ENCODE measurements at regions not wholly inside any gene's neighbourhood (a gene's known extent, or its start where the extent isn't known, plus 50 kb on each side); places are given as distances from the start of the nearest gene placed in this dataset.
"Not testable (repeated sequence)": the region's sequence is repeated elsewhere in the genome, so short reads cannot be mapped to it uniquely, and the experiment has no call there.

DNA sequence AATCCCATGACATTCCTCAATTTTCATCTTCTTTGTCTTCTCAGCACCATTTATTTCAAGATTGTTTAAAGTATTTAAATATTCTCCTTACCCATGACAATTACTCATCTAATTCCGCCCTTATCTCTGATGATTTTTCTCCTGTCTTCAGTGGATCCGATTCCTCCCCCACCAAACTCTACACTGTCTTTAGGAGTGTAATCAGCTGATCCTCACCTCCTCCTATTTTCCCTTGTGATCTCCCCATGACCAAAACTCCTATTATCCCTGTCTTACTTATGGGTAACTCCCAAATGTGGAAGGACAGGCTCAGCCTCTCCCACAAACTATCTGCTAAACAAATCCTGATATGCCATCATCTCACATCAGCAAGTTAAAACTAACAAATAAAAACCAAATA, 335.3 kb upstream of the RUNX1 start:
- DNase-seq = no peak

DNA sequence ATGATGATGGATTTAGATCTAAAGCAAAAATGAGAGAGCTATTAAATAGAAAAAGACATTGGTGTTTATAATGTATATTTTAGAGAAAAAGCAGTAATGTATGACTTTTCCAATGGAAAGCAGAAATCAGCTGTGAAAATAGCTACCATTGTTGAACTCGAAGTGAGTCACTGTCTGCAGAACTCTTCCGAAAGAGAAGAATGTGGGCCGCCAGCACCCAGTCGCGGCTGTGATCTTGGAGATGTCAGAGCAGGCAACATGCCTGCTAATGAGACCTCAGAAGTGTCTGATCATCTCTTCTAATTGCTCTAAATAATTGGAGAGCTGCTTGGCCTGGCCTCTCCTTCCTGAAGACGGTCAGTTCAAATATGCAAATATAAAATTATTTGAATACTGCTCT, 333.6 kb upstream of the RUNX1 start:
- no peak for DNase-seq

DNA sequence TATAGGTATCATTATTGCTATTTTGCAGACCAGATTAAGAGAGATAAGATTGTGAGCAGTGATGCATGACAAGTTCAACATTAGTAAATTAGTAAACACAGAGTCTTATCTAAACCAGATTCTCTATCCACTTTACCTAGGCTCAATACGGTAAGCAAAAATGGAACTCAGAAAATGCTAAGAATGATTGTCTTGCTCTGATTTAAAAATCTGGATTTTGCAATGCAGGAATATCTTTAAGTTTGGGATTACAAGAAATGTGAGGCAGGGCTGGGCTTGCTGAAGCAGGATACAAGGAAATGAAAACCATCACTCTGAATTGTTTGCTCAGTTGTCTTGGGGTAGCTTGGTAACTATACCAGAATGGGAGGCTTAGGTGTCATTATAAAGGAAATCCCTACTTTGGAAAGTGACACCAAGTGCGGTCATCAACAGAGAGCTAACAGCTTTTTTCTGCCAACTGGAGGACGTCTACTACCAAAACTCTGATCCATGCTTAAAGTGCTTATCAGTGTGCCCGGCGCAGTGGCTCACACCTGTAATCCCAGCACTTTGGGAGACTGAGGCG, 332.7 kb upstream of the RUNX1 start:
- DNase-seq = no peak

DNA sequence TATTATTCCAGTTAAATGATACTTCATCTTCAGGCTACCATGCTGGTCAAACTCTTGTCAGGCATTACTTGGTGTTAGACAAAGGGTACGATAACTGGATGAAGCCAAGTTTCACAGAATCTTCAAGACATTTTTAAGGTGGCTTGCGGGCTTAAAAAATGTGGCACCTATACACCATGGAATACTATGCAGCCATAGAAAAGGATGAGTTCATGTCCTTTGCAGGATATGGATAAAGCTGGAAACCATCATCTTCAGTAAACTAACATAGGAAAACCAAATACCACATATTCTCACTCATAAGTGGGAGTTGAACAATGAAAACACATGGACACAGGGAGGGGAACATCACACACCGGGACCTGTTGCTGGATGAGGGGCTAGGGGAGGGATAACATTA, 331.2 kb upstream of the RUNX1 start:
- DNase-seq = not testable (repeated sequence)

DNA sequence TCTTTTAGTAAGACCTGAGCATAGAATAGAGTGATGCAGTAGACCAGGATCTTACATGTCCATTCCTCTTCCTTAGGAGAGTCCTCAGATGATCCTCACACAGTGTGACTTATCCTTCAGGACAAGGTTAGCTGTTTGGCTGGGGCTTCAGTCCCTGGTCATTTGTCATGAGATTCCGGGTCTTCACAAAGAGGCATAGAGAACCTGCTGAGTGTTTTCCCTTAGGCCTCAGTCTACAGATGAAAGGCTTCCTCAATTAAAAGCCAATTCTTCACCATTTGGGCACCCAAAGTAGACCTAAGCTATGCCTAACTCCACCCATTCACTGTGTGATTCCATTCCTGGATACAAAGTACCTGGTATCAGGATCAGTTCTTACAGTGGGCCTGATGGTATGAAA, 329.8 kb upstream of the RUNX1 start:
- DNase-seq = no peak

DNA sequence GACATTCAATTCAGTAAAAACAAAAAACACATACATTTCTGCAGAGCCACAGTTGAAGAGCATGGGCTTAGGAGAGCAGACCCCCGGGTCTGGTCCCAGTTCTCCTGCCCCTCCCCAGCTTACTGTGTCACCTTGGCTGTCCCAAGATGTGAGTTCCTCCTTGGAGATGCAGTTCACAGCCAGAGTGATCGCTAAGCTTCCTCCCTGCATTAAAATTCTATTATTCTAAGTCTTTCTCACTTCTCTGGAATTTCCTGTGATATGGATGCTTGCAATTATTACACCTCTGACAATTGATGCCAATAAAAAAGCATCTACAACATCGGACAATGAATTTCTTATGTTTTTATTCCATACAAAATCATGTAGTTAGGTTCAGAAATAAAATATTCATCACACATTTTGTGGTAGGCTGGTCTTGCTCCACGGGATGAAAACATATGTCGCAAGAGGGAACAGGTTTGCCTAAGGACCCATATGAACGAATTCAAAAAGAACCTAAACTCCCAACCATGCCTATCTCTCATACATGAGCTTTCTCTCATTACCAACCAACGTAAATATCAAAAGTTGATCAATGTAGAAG, 328.5 kb upstream of the RUNX1 start:
- DNase-seq = no peak

DNA sequence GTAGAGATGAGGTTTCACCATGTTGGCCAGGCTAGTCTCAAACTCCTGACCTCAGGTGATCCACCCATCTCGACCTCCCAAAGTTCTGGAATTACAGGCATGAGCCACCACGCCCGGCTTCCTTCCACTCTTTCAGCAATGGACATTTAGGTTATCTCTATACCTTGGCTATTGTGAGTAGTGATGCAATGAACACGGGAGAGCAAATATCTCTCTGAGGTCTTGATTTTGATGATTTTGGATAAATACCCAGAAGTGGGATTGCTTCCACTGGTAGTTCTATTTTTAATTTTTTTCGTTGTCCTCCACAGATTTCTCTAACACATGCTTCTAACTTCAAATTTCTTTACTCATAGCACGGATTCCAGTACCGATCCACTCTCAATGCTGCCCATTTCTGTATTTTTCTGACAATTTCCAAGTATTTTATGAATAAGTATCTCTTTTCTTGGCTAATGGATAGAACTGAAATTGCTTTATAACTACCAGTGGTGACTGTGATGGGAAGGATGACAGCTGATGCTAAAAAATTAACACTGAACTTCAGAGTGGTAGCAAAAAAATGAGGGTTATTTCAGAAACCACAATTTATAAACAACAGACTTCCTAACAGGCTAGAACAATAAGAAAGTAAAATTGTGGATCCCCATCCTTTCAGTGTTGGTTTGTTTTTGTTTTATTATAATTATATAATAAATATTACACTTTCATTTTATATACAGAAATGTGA, 327.5 kb upstream of the RUNX1 start:
- no peak for DNase-seq

DNA sequence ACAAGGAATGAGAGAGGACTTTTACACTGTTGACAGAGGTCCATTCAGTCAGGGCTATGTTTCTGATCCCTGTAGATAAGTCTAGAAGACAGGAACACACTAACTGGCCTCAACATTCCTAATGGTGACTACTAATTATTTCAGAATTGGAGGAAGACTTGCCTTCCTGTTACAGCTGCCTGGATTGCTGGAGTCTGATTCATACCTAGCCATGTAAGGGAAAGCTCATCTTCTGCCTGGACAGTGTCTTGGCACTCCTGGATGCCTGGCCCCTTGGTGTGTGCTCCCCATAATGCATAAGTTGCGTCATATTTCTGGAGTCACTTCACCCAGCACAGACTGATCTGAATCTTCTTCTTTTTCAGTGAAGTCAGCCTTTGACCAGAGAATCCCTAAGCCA, 326.0 kb upstream of the RUNX1 start:
- DNase-seq = no peak

DNA sequence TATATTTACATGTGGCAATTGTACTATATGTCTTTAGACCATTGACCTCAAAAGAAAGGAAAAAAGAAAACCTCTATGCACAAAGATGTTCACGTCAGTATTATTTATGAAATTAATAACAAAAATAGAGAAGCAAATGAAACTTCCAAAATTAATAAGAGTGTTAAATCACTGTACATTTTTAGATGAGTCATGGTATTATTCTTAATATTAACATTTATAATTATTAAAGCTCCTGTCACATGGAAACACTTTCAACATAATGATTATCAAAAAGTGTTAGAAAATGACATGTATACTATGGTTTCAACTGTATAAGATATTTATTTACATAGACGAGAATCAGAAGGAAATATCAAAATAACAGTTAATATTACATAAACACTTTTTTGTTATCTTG, 324.9 kb upstream of the RUNX1 start:
- no peak for DNase-seq

DNA sequence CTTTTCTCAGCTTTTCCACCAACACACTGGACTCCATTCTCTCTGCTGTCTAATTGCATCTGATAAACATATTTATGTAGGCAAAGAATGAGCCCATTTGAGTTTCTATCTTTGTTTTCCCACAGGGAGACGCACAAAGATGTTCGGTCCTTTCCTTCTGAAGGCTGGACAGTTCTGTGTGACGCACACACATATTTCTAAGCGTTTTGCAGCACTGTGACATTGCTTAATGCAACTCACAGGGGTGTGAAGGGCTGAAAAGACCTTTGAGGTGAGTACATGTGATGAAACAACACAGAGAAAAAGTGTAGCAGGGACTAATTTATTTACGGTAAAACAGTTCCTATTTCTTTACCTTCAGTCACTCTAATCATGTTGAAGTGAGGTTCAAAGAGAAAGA, 323.1 kb upstream of the RUNX1 start:
- DNase-seq = no peak

DNA sequence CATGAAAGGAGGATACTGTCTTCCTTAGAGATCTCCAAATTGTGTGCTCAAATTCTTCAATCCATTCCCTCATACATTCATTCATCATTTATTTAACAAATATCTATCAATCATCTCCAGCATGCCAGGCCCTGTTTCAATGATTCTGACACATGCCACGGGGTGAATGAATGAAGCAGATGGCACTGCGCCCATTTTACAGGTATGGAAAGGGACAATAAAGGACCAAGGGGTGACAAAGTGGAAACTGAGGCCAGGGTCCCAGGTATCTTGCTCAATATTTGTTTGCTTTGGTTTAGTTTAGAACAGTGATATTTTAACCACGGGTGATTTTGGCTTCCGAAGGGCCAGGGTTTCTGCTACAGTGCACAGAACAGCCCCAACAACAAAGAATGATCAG, 321.6 kb upstream of the RUNX1 start:
- no peak for DNase-seq

DNA sequence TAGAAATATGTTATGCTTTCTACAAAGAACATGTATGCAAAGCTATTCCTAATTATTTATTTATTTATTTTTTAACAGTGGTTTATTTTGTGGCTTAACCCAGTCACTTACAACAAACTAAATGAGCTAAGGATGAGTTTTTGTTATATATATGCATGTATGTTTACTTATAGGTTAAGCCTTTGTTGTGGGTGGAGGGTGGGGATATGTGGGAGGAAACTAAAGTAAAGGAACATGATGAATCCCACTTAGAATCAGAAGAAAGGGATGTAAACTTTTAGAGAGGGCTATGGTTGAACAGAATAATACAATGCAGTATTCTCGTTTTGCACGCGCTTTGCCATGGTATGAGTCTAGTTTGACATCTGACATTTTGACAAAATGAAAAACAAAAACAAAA, 321.0 kb upstream of the RUNX1 start:
- DNase-seq = no peak

DNA sequence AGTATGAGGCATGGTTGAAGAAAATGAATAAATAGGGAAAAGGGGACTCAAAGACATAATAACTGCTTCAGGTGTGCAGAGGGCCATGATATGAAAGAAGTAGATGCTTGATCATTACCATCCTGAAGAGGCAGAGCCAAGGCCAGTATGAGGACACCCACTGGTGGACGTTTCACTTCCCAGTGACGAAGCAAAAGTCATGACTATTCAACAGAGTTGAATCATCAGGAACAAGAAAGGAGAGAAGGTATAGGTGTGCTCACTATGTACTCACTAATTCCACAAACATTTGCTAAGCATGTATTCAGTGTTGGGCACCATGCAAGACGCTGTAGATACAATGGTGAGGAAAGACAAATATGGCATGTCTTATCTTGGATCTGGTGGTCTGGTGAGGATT, 319.2 kb upstream of the RUNX1 start:
- no peak for DNase-seq

DNA sequence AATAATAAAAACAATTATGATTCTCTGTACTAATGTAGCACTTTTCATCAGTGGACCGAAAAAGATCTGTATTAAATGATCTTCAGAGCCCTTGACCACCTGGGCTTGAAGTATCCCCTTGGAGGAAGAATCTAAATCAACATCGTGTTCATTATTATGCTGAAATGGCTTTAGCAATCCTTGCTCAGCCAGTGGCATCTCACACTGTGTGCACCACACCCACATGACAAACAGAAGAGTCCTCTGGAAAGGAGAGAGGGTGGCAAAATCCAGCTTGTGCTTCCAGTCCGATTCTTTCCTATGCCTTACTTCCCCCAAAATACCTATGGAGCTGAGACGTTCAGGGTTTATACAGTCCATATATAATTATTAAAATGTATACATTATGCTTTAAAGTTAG, 318.5 kb upstream of the RUNX1 start:
- DNase-seq = no peak

DNA sequence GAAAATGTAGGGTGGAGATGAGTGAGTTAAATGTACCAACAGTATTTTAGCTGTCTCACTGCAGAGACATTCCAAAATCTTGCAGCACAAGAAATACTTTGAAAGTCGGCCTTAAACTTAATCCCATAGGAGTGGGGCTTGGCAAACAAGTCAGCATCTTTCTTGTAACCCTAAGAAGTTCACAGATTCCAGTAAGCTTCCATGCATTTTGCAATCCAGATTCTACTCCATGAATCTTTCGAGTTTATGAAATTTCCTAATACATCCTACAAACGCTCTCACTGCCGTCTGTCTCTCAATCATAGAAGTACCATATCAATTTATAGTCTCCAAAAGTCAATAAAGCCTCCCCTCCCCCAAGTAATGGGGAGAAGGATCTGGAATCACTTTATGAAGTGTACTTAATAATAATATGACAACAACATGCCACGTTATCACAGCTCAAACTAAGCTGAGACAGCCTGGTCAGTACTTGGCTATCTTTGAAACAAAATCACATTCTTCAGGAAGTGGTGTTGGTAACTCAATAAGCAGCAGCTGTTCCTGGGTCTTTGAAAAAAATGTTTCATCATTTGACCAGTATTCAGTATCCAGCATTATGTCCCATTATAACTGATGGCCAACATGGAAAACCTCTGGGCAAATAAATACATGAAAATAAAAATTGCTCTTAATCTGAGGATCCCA, 317.4 kb upstream of the RUNX1 start:
- no peak for DNase-seq

DNA sequence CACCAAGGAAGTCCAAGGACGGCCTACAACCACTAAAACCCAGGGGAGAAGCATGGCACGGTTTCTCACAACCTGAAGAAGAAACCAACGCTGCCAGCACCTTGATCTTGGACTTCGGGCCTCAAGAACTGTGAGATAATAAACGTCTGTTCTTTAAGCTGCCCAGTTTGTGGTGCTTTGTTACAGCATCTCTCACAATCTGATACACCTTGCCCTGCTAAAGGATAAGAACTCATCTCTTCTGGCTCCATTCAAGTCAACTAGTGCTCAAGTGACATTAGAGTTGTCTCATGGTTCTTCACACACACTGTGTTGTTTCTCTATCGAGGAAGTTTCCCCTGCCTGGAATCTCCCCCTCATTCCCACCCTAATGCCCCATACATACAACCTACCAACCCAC, 314.4 kb upstream of the RUNX1 start:
- no peak for DNase-seq

DNA sequence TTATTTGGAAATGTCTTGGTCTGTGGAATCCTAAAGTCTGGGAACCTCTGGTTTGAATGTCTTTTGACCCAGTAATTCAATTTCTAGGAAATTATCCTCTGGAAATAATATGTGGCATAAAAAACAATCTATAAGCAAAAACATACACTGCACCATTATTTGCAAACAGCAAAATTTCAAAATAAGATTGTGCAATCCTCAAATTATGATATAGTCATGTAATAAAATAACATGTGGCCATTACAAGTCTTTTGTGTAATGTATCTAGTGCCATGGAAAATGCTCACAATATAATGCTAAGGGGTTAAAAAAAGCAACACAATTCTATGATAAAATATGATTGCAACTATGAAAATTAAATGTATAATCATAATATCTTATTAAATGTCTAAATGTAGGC, 312.9 kb upstream of the RUNX1 start:
- no peak for DNase-seq

DNA sequence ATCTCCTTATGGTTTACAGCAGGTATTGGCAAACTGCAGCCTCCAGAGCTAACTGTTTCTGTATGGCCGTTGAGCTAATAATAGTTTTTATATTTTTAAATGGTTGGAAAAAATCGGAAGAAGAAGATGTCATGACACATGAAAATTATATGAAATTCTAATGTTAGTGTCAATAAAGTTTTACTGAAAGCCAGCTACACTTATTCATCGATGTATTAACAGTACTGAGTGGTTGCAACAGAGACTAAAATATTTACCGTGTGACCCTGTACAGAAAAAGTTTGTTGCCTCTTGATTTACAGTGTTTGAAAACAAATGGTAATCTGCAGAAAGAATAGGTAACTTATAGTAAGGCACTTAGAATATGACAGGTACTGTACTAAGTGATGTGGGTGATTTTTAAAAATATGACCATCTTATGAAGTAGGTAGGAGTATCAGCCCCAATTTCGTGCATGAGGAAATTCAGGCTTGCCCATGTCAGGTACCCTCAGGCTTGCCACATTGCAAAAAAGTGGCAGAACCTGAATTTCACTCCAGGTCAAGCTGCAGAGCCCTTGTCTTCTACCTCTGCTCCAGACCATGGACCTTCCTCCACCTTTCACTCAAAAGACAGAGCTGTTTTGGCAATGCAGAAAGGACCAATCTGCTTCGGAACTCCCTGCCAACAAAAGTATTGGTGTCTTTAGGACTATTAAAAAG, 311.9 kb upstream of the RUNX1 start:
- no peak for DNase-seq

DNA sequence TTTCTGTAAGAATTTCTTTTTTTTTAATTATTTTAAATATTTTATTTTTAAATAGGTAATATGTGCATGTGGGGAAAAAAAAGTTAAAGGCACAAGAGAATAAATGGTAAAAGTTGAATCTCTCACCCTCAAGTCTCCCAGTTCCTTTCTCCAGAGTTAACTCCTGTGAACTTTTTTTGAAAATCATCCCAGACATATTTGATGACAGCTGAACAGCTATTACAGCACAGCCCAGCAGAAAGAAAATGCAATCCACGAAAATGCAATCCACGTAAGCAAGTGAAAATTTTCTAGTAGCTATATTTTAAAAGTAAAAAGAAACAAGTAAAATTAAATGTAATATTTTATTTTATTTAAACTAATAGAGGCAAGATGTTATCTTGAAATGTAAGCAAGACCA, 310.0 kb upstream of the RUNX1 start:
- DNase-seq = no peak

DNA sequence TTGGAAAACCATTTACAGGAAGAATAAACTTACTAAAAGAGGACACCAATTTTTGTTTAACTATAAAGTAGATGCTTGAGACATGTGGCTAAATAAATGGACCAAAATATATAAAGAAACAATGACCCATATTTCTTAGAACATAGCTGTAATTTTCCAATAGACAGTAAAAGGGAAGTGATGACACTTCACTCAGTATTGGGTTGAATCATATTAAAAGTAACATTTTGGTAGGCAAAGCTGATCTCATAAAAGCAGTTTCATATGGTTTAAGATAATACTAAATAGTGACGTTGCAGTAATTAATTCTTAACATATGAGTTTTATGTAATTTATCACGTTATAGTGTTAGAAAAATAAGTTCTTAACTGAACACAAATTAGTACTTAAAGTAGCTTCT, 308.9 kb upstream of the RUNX1 start:
- no peak for DNase-seq

DNA sequence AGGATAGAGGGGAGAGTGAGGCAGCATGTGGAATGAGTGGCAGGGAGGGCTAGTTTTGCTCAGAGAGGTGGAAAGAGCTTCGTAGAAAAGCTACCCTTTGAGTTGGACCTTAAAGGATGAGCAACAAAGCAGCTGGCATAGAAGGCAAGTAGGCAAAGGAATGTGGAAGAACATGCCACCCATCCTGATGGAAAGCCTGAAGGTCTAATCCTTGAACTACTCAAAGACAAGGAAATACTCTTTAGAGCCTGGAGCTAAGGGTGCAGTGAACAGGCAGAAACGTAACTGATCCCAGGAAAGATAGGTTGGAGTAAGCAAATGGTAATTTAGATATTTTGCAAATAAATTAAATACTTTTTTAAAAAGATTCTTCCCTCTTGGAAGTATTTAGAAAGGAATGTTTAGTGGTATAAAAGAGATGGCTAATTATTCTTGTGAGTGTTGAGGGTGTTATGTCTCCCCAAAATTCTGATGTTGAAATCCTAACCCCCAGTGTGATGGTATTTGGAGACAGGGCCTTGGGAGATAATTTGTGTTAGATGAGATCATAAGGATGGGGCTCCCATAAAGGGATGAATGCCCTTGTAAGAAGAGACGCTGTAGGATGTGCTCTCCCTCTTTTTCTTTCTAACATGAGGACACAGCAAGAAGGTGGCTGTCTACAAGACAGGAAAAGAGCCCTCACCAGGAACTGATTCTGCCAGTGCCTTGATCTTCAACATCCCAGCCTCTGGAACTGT, 308.1 kb upstream of the RUNX1 start:
- DNase-seq = no peak

DNA sequence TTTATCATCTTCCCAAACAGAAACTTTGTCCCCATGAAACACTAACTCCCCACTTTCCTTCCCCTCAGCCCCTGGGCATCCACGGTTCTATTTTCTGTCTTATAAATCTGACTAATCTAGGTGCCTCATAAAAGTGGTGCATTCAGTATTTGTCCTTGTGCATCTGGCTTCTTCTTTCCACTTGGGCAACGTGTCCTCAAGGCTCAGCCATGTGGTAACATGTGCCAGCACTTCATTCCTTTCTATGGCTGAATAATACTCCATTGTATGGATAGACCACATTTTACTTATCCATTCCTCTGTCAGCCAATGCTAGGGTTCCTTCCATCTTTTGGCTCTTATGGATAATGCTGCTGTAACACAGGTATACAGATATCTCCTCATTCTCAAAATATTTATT, 305.0 kb upstream of the RUNX1 start:
- DNase-seq = no peak

DNA sequence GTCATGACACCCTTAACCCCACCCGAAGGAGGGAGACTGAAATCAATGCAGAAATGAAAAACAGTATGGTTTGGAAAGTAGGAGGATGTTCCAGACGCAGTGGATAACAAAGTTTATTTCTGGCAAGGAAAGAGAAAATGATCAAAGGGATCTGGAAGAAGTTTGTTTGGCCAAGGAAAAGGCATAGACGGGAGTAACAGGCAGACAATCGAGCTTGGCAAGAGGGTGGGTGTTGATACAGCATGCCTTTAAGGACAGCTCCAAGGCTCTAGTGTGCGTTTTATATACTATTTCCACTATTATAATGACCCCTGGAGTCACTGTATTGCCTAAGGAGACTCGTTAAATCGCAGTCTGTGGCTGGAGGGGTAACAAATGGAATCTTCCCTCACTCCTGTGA, 303.7 kb upstream of the RUNX1 start:
- no peak for DNase-seq

Measured in CD4-positive, alpha-beta T cell treated with Interferon gamma for 1 hour (primary cell).